ENCODE measurements at regions not wholly inside any gene's neighbourhood (a gene's known extent, or its start where the extent isn't known, plus 50 kb on each side); places are given as distances from the start of the nearest gene placed in this dataset.

DNA sequence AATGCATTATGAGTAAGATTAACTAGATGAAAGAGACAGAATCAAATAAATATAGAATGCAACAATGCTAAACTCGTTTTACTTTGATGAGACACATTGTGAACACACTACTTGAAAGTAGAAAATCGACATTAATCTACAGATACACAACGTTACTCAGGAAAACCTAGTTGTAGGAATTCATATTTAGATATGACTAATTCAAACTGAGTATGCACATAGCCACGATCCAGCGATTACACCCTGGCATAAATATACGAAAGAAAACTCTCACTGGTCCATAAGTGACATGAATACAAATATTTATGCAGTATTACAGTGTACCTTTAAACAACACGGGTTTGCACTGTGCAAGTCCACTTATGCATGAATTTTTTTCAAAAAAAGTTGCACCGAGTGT, 485.6 kb downstream of the TMX3 start:
- Histone ChIP-seq H3K4me1 (no peaks in the 10 kb centered on the region), H3K9me3 (no peaks in the 10 kb centered on the region), H3K36me3 (no peaks in the 10 kb centered on the region), H3K27ac (no peak overlapping the region), H3K27me3 (no peaks in the 10 kb centered on the region), H3K4me3 (no peak overlapping the region)
- no peak for TF ChIP-seq EP300 (IDR thresholded peaks at IDR 0.05)
- TF ChIP-seq POLR2A (IDR thresholded peaks at IDR 0.05), result no peak
- TF ChIP-seq, protein P1, sequence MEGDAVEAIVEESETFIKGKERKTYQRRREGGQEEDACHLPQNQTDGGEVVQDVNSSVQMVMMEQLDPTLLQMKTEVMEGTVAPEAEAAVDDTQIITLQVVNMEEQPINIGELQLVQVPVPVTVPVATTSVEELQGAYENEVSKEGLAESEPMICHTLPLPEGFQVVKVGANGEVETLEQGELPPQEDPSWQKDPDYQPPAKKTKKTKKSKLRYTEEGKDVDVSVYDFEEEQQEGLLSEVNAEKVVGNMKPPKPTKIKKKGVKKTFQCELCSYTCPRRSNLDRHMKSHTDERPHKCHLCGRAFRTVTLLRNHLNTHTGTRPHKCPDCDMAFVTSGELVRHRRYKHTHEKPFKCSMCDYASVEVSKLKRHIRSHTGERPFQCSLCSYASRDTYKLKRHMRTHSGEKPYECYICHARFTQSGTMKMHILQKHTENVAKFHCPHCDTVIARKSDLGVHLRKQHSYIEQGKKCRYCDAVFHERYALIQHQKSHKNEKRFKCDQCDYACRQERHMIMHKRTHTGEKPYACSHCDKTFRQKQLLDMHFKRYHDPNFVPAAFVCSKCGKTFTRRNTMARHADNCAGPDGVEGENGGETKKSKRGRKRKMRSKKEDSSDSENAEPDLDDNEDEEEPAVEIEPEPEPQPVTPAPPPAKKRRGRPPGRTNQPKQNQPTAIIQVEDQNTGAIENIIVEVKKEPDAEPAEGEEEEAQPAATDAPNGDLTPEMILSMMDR (IDR thresholded peaks at IDR 0.05), result no peak
- DNase-seq (ENCODE audit: low spot score in 2 of 2), result no peak
- WGBS, 2 donors, result 87 to 89% methylated on average over 8 of the region's 8 CpGs

DNA sequence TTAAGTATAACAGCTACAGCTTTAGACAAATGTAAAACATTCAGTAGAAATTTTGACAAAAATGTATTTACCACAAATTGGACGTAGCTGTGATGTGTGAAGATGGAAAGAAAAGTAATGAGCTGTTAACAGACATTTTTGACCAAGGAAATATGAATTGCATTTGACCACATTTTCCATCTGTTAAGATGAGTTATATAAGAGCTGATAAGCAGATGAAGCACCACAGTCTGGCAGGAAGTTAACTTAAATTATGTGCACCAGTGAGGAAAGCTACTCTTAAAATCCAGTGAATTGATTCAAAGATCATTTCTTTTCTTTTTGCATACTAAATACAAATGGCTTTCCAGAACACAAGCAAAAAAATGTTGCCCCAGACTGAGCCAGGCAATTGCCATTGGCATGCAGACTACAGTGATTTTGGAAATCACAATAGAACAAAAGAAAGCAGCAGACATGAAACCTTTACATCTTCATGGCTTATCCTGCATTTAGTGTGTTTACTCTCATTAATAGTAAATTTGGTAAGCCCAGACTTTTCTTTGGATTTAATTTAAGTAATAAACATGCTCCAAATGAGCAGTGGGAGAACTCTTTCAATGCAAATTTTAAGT, 493.7 kb downstream of the TMX3 start:
- Histone ChIP-seq H3K36me3 (no peaks in the 10 kb centered on the region), H3K4me1 (no peaks in the 10 kb centered on the region), H3K9me3 (no peaks in the 10 kb centered on the region), H3K27ac (no peak overlapping the region), H3K27me3 (no peaks in the 10 kb centered on the region), H3K4me3 (no peak overlapping the region)
- WGBS, 2 donors, result 60 to 63% methylated on average over 1 of the region's 1 CpG
- TF ChIP-seq POLR2A (IDR thresholded peaks at IDR 0.05), result no peak
- no peak for TF ChIP-seq EP300 (IDR thresholded peaks at IDR 0.05)
- TF ChIP-seq, protein P1 (IDR thresholded peaks at IDR 0.05), result no peak
- DNase-seq (ENCODE audit: low spot score in 2 of 2), result no peak

DNA sequence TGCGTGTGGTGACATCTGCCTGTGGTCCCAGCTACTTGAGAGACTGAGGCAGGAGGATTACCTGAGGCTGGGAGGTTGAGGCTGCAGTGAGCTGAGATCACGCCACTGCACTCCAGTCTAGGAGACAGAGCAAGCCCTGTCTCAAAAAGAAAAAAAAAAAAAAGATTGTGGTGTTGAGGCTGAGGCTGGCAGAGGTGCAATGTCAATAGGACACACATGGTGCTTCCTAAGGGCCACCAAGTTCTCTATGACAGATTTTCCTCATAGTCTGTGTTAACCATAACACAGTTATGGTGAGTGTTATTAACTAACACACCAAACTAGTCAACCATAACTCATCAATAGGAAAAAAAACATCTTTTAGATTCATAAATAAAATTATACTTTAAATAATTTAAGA, 494.4 kb downstream of the TMX3 start:
- WGBS, 2 donors, result 81 to 89% methylated on average over 2 of the region's 2 CpGs
- no peak for DNase-seq (ENCODE audit: low spot score in 2 of 2)
- no peaks in the 10 kb centered on the region for H3K36me3 ChIP-seq
- H3K4me1 ChIP-seq, result no peaks in the 10 kb centered on the region
- no peaks in the 10 kb centered on the region for H3K9me3 ChIP-seq
- no peak overlapping the region for H3K27ac ChIP-seq
- TF ChIP-seq, protein P1 (IDR thresholded peaks at IDR 0.05), result no peak
- TF ChIP-seq EP300 (IDR thresholded peaks at IDR 0.05) (no peak), POLR2A (IDR thresholded peaks at IDR 0.05) (no peak)
- H3K4me3 ChIP-seq, result no peak overlapping the region
- H3K27me3 ChIP-seq, result no peaks in the 10 kb centered on the region

DNA sequence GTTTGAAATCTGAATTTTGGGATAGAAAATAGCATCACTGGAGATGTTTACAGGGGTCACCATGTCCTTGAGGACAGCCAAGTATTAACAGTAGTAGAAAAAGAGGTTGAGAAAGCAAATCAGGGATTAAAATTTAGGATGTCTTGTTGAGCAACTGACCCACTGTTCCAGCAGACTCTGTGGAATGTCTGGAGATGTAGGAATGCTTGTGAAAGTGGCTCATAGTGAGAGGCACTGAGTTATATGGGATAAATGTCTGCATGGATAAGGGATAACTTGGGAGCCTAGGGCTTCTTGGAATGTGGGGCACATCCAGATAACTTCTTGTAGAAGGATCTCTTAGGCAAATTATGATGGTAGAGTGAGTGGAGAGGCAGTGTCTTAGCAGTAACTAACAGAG, 495.0 kb downstream of the TMX3 start:
- DNase-seq (ENCODE audit: low spot score in 2 of 2), result no peak
- Histone ChIP-seq H3K4me1 (no peaks in the 10 kb centered on the region), H3K36me3 (no peaks in the 10 kb centered on the region), H3K27ac (no peak overlapping the region), H3K4me3 (no peak overlapping the region), H3K27me3 (no peaks in the 10 kb centered on the region), H3K9me3 (no peaks in the 10 kb centered on the region)
- TF ChIP-seq, protein P1 (IDR thresholded peaks at IDR 0.05), result no peak
- TF ChIP-seq POLR2A (IDR thresholded peaks at IDR 0.05) (no peak), EP300 (IDR thresholded peaks at IDR 0.05) (no peak)

DNA sequence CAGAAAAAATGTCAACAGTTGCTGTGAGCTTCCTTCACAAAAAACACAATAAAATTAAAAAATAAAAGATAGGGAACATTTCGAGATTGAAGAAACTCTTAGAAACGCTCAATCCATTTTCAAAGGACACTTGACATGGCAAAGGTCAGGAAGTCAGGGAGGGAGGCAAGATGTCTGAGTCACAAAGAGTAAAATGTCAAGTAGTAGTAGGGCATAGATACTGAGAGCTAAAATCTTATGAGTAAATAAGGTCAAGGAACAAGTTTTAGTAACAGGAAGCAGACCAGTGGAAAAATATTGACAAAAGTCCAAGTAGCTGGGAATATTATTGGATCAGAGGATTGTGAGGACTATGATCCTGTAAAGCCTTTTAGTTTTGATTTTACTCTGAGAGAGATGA, 495.6 kb downstream of the TMX3 start:
- Histone ChIP-seq H3K4me3 (no peak overlapping the region), H3K9me3 (no peaks in the 10 kb centered on the region), H3K4me1 (no peaks in the 10 kb centered on the region), H3K27ac (no peak overlapping the region), H3K27me3 (no peaks in the 10 kb centered on the region), H3K36me3 (no peaks in the 10 kb centered on the region)
- TF ChIP-seq EP300 (IDR thresholded peaks at IDR 0.05) (no peak), POLR2A (IDR thresholded peaks at IDR 0.05) (no peak)
- TF ChIP-seq, protein P1 (IDR thresholded peaks at IDR 0.05), result no peak
- DNase-seq (ENCODE audit: low spot score in 2 of 2), result no peak
- WGBS, 2 donors, result 58 to 59% methylated on average over 2 of the region's 2 CpGs
